HUES48 (cell line): ENCODE measurements at regions not wholly inside any gene's neighbourhood (a gene's known extent, or its start where the extent isn't known, plus 50 kb on each side); places are given as distances from the start of the nearest gene placed in this dataset.

ENCODE experiments used
- H3K27ac ChIP-seq: one replicate; pipeline ENCODE4 v1.7.0; 2013; ENCODE audit warnings: low read depth, low read length, inconsistent platforms
- H3K27me3 ChIP-seq: 2 replicates; pipeline ENCODE4 v1.6.1; 2013; ENCODE audit warnings: mild to moderate bottlenecking, low read length; ENCODE audit not compliant: control insufficient read depth, insufficient read depth
- H3K36me3 ChIP-seq: 2 replicates; pipeline ENCODE4 v1.6.1; 2013; ENCODE audit warnings: low read length; ENCODE audit not compliant: control insufficient read depth, insufficient read depth
- H3K4me1 ChIP-seq: 2 replicates; pipeline ENCODE4 v1.6.1; 2013; ENCODE audit warnings: mild to moderate bottlenecking, low read length; ENCODE audit not compliant: control insufficient read depth, insufficient read depth
- H3K4me3 ChIP-seq: 2 replicates; pipeline ENCODE4 v1.5.1; 2013; ENCODE audit warnings: mild to moderate bottlenecking, low read depth, low read length
- H3K9ac ChIP-seq: 2 replicates; pipeline ENCODE4 v1.6.1; 2013; ENCODE audit warnings: mild to moderate bottlenecking, low read depth, low read length, moderate library complexity
- H3K9me3 ChIP-seq: 2 replicates; pipeline ENCODE4 v1.6.1; 2013; ENCODE audit warnings: low read length; ENCODE audit not compliant: control insufficient read depth, insufficient read depth

DNA sequence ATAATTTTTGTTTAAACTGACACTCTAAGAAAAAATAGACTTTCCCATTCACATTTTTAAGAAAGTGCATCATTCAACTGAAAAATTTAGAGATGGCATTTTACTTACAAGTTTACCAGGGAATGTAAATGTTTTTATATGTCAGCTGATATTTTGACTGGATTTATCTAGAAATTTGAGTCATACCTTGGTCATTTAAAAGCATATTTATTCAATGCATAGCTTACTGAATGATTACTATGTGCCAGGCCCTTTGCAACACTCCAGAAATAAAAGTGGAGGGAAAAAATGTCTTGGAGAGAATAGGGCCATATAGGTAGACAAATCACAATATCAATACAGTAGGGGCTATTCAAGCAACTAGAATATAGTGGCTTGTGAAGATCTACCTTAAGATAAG is 98.4 kb upstream of the FAM3C start:
- H3K4me1 ChIP-seq, result peaks cover 2% of the 10 kb centered on the region; the same call in 1 of the 2 replicates
- H3K4me3 ChIP-seq, result no peak overlapping the region
- no peak overlapping the region for H3K27ac ChIP-seq
- H3K27me3 ChIP-seq, result no peaks in the 10 kb centered on the region
- no peak overlapping the region for H3K9ac ChIP-seq
- H3K36me3 ChIP-seq, result no peaks in the 10 kb centered on the region
- H3K9me3 ChIP-seq, result no peaks in the 10 kb centered on the region

DNA sequence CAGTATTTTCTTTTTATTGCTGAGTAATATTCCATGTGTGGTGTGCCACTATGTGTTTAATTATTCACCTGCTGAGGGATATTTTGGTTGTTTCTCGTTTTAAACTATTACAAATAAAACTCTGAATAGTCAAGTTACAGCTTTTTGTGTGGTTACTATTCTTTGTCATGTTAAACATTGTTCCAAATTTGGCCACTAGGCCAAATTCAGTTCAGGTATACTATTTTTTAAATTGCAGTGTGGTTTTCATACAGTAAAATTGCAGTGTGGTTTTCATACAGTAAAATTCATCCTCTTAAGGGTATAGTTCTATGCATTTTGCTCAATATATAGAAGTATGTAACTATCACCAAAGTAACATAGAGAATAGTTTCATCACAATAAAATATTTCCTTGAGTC is 97.4 kb upstream of the FAM3C start:
- peaks cover 9% of the 10 kb centered on the region for H3K4me1 ChIP-seq
- H3K9ac ChIP-seq, result no peak overlapping the region

GRCh38 chr7:121490309-121490708 is 94.2 kb upstream of the FAM3C start:
- Histone ChIP-seq H3K4me3 (no peak overlapping the region), H3K36me3 (no peaks in the 10 kb centered on the region), H3K9ac (no peak overlapping the region), H3K9me3 (no peaks in the 10 kb centered on the region), H3K4me1 (peaks cover 13% of the 10 kb centered on the region), H3K27me3 (no peaks in the 10 kb centered on the region), H3K27ac (no peak overlapping the region)

More for the DNA sequence above, 97.4 kb upstream of the FAM3C start:
- Histone ChIP-seq H3K4me3 (no peak overlapping the region), H3K27ac (no peak overlapping the region), H3K9me3 (no peaks in the 10 kb centered on the region), H3K27me3 (no peaks in the 10 kb centered on the region), H3K36me3 (no peaks in the 10 kb centered on the region)

DNA sequence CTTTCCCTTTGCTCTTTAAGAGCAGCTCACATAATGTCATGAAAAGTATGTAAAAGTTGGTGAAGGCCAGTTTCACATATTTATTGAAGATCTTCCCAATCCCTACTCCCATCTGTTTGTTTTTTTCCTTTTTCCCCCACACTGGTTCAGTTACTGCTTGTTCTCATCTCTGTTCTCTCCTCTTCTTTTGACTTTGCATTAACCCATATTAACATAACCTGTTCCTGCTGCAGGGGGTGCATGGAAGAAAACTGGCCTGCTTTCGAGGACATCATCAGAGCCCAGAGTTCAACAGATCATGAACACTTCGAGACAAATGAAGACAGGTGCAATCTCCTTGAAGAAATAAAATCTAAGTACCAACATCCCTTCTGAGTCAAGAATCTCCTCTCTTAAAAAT is 93.3 kb upstream of the FAM3C start:
- Histone ChIP-seq H3K4me3 (no peak overlapping the region), H3K9ac (no peak overlapping the region), H3K4me1 (peaks cover 13% of the 10 kb centered on the region), H3K36me3 (no peaks in the 10 kb centered on the region), H3K9me3 (no peaks in the 10 kb centered on the region), H3K27ac (no peak overlapping the region), H3K27me3 (no peaks in the 10 kb centered on the region)

GRCh38 chr7:121488111-121488650 is 92.1 kb upstream of the FAM3C start:
- Histone ChIP-seq H3K27ac (no peak overlapping the region), H3K4me3 (no peak overlapping the region)

DNA sequence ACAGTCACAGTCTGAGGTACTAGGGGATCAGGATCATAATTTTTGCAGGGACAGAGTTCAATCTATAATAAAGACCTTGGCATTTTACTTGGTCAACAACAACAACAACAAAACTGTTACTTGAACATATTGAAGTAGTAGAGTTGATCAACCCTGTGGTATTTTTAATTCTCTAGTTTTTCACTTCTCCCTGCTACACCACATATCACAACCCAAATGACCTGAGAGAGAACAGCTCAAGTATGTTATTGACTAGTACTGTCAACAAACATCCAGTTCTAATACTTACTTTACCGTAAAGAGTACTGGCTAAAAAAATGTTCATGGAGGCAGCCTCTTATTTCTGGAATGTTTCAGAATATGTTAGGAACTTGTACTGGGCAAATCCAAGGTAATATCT is 90.5 kb upstream of the FAM3C start:
- H3K27me3 ChIP-seq, result no peaks in the 10 kb centered on the region

More at GRCh38 chr7:121488111-121488650, 92.1 kb upstream of the FAM3C start:
- H3K9ac ChIP-seq, result no peak overlapping the region
- no peaks in the 10 kb centered on the region for H3K27me3 ChIP-seq
- no peaks in the 10 kb centered on the region for H3K9me3 ChIP-seq
- no peaks in the 10 kb centered on the region for H3K36me3 ChIP-seq
- H3K4me1 ChIP-seq, result peaks cover 13% of the 10 kb centered on the region

DNA sequence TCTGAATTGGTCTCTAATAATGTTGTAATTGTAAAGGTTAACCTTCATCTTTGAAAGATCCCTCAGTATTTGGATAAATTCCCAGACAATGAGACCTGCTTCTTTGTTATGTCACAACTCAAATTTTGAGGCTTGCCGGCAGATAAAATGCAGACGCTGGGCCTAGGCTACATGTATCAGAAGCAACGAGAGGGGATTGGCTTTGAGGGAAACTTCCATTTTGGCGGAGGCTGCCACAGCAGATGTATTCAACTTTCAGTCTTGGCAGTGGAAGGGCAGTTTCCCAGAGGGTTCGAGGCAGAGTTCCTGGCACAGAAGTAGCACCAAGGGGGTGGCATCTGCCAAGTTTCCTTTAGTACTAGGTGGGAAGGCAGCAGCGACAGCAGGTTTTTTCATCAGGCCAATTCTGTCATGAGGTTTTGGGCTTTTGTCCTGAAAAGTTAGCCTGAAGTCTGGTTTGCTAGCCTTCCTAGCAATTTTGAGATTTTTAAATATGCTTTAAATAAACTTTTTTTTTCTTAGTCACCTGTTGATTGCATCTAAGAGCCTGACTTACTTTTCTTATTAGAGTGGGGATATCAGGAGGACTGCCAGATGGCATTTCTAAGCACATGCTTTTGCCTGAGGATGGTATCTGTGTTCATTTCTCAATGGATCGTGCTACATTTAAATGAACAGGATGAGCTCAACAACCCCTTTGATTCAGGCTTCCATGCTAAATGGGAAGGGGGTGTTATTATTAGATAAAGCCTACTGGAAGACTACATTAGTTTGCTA is 89.5 kb upstream of the FAM3C start:
- Histone ChIP-seq H3K4me1 (peaks cover 27% of the 10 kb centered on the region), H3K36me3 (no peaks in the 10 kb centered on the region), H3K4me3 (no peak overlapping the region), H3K27ac (no peak overlapping the region), H3K9ac (no peak overlapping the region), H3K9me3 (no peaks in the 10 kb centered on the region), H3K27me3 (no peaks in the 10 kb centered on the region)

More for the DNA sequence above, 90.5 kb upstream of the FAM3C start:
- Histone ChIP-seq H3K36me3 (no peaks in the 10 kb centered on the region), H3K27ac (no peak overlapping the region), H3K9me3 (no peaks in the 10 kb centered on the region), H3K4me3 (no peak overlapping the region), H3K4me1 (peaks cover 18% of the 10 kb centered on the region), H3K9ac (no peak overlapping the region)

DNA sequence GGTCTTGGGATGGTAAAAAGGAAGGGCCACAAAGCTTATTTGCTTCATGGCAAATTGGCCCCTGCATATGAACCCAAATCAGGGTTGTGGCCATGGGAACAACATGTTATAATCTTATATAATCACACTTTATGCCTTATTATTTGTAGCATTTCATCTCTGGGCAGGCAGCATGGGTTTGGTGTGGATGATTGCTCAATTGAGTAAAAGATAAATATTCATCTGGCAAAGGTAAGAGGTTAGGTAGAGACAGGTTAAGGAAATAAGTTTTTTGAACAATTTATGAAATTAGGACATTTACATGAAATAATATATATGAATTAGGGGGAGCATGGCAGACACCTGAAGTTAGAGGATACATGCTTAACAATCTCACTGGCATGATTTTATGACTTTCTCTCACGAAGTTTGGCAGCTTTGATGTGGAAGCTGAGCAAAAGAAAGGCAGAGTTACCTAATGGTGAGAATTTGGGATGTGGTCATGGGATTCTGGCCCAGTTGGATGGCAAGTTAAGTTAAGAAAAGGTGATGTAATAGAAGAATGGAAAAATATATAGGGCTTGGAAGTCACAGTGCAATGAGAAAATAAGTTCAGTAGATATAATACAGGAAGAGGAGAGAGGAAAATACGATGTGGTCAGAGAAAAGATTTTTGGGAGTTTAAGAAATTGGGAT is 88.1 kb upstream of the FAM3C start:
- Histone ChIP-seq H3K27me3 (no peaks in the 10 kb centered on the region), H3K9ac (no peak overlapping the region), H3K4me1 (peaks cover 35% of the 10 kb centered on the region), H3K27ac (no peak overlapping the region), H3K9me3 (no peaks in the 10 kb centered on the region), H3K36me3 (no peaks in the 10 kb centered on the region), H3K4me3 (no peak overlapping the region)

- Histone ChIP-seq H3K9ac (no peak overlapping the region), H3K4me3 (peak overlapping the region; percentile 30), H3K36me3 (no peaks in the 10 kb centered on the region), H3K27ac (peak overlapping the region; percentile 91), H3K9me3 (peaks cover 9% of the 10 kb centered on the region; the same call in 1 of the 2 replicates), H3K4me1 (peaks cover 31% of the 10 kb centered on the region), H3K27me3 (no peaks in the 10 kb centered on the region)
These were observed 84.6 kb upstream of the FAM3C start for GRCh38 chr7:121480566-121481335.

GRCh38 chr7:121480058-121480457 is 84.0 kb upstream of the FAM3C start:
- peaks cover 9% of the 10 kb centered on the region; the same call in 1 of the 2 replicates for H3K9me3 ChIP-seq
- H3K9ac ChIP-seq, result no peak overlapping the region
- H3K27ac ChIP-seq, result peak overlapping the region; percentile 91
- peaks cover 31% of the 10 kb centered on the region for H3K4me1 ChIP-seq
- H3K27me3 ChIP-seq, result no peaks in the 10 kb centered on the region
- H3K36me3 ChIP-seq, result no peaks in the 10 kb centered on the region
- H3K4me3 ChIP-seq, result peak overlapping the region; percentile 30
